HG03045 (cell line): ENCODE measurements at regions not wholly inside any gene's neighbourhood (a gene's known extent, or its start where the extent isn't known, plus 50 kb on each side); places are given as distances from the start of the nearest gene placed in this dataset.

Source experiments
- ATAC-seq: cut with Tn5 transposase; IDR thresholded peaks from one replicate; pipeline ENCODE4 v1.9.1; 2021; ENCODE audit warnings: mild to moderate bottlenecking, moderate library complexity; ENCODE audit not compliant: unreplicated experiment

DNA sequence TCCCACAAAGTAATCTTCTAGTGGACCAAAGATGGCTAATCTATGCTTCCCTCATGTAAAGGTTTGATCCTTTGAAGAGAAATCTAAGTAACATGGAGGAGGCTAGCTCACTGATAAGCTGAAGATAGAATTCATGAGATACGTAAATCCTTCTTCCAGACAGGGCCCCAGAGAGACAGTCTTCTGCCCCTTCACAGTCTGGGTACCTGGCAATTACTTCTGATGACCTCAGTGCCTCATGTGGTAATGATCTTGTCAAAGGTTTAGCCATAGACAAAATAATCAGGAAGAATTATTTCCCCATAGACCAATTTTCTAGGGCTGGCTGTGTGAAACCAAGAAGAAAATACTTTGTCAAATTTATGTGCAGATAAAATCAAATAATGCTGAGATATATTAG, 495.8 kb downstream of the METTL4 start:
- no peak for ATAC-seq

DNA sequence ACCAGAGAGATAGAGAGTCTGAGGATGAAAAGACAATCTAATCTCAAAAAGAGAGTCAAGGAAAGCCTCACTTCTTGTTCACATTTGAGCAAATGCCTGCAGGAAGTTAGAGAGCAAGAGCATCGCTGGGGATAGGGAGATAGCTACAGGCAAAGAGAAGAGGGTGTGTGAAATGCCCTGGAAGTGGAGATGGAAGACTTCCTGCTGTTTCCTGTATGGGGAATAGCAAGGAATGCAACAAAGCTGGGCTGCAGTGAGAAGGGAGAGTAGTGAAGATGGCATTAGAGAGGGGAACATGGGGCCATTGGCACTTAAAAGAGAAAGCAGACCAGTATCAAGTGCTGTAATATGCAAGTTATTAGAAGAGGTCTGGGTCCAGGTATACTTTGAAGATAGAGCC, 488.6 kb downstream of the METTL4 start:
- ATAC-seq, result no peak

DNA sequence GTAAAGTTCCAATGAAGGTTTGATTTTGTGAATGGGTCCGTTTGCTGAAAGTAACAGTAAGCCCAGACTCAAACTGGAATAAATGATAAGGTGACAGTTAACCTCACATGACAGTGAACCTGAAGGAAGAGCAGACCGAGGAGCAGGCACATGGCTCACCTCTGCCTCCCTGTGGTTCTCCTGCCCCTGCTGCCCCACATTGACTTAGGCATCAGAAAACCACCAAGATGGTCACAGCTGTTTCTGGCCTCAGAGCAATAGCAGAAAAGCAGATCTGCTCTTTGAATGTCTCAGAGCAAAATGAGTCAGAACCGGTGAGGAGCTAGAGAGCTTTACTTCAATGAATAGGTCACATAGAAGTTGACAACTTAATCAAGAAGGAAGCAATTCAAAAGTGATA, 487.6 kb downstream of the METTL4 start:
- ATAC-seq, result no peak

DNA sequence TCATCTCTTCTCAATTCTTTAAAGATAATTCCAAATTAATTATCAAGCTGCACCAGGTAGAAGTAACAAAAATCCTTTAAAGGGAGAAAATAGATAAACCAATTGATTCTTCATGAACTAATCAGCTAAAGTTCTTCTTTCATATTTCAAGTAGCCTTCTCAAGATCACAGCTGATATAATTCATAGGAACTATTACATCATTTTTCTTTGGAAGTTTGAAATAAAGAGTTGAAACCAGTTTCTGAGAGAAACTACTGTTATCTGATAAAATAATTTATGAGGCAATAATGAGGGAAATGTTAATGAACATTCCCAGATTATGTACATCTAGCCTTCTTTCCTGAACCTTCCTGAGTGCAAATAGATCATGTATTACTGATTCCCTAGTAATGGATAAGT, 484.9 kb downstream of the METTL4 start:
- no peak for ATAC-seq

DNA sequence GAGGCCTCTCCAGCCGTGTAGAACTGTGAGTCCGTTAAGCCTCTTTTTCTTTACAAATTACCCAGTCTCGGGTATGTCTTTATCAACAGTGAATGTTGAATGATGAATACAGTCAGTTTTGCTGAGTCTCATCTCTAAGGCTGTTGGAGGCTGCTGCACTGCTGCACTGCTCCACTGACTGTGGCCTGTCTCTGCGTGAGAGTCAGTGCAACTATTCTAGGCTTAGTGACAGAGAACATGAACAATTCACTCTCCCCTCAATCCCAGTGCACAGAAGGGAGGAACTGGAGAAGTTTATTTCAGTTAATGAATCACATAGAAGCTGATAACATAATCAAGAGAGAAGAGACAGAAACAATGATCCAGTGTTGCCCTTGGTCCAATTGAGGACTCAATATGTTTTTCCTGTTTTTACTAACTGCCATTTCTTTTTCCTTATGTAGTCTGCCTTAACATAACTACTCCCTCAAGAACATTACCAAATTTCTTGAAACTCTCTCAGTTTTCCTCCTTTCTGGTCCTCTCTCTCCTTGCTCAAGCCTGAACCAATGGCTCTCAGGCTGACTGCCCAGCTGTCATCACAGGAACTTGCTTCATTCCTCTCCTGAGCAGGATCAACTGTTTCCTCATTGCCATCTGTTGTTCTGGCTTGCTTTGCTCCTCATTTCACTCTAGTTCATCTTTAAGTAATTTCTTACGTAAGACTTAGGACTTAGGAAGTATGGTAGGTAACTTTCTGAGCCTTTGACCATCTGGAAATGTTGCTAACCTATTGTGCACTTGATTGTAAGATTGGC, 483.2 kb downstream of the METTL4 start:
- no peak for ATAC-seq

DNA sequence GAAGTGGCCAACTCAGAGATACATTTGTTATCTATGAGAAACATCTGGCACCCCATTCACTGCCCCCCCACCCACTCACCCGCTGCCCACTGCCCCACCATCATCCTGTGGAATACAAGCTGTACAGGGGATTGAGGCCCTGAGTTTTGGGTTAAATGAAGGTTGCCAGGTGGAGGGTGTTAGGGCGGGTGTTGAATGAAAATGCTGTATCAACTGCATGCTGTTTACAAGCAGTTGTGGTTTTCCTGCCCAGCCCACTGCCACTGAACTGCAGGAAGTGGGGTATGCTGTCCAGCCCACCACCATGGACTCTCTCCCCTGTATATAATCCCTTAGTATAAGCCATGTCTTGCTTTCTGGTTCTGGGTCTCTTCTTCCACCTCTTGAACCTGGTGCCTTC, 481.9 kb downstream of the METTL4 start:
- no peak for ATAC-seq

DNA sequence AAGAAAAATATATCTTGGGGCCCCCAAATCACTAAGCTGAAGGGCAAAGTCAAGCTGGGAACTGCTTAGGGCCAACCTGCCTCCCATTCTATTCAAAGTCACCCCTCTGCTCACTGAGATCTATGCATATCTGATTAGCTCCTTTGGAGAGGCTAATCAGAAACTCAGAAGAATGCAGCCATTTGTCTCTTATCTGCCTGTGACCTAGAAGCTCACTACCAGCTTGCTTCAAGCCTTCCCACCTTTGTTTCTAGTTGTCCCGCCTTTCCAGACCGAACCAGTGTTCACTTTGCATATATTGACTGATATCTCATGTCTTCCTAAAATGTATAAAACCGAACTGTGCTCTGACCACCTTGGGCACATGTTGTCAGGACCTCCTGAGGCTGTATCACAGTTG, 479.4 kb downstream of the METTL4 start:
- no peak for ATAC-seq

DNA sequence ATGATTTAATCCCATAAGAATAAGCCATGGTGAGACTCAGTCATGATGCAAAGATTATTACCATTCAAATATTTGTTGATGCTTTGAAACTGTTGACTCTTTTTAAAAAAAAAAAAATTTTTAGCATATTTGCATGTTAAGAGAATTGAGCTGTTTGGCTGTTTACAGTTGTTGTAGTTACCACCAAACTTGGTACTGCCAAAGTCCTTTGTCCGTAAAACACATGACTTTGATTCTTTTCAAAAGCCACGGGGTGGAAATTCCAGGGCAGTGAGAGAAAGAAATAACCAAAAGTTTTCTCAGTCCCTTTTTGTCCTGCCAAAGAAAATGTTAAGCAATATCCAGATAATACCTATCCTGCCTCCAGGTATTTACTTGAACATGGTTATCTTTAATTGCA, 474.8 kb downstream of the METTL4 start:
- no peak for ATAC-seq

DNA sequence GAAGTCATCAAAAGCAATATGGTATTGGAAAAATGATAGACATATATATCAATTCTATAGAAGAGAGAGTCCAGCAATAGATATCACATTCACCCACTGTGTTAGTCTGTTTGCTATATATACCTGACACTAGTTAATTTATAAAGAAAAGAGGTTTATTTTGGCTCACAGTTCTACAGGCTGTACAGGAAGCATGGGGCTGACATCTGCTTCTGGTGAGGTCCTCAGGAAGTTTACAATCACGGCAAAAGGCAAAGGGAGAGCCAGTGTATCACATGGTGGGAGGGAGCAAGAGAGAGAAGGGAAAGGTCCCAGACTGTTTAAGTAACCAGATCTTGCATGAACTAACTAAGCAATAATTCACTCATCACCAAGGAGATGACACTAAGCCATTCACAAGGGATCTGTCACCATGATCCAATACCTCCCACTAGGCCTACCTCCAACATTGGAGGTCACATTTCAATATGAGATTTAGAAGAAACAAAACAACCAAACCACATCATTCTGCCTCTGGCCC, 470.6 kb downstream of the METTL4 start:
- no peak for ATAC-seq

DNA sequence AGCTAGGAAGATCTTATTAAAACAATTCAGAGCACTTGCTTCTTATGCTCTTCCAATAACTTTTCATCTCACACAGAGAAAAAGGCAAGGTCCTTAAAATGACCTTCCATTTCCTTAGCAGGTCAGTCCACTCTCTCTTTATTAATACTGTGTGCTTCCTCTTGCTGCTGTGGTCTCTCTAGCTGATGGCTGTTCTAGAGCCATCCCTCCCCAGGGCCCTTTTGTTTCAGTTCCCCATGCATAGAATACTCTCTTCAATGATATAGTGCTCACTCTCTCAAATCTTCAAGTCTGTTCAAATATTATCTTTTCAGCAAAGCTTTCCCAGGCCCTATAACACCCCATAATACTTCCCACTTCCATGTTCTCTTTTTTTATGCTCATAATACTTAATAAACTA, 469.3 kb downstream of the METTL4 start:
- ATAC-seq, result no peak

DNA sequence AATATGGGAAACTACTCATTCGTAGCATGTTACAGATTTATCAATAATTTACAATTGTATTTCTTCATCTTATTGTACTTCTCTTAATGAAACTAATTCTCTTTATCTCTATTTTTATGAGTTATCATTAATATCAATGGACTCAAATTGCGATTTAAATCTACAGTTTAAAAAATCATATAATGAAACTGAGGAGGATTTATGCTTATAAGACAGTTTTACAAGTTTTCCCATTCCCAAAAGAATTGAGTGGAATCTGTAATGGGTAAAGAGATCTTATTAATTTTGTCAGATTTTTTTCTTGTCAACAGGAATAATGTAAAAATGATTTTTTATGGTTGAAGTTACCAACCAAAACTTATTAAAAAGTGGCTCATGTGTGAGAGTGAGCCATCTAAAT, 468.0 kb downstream of the METTL4 start:
- no peak for ATAC-seq

DNA sequence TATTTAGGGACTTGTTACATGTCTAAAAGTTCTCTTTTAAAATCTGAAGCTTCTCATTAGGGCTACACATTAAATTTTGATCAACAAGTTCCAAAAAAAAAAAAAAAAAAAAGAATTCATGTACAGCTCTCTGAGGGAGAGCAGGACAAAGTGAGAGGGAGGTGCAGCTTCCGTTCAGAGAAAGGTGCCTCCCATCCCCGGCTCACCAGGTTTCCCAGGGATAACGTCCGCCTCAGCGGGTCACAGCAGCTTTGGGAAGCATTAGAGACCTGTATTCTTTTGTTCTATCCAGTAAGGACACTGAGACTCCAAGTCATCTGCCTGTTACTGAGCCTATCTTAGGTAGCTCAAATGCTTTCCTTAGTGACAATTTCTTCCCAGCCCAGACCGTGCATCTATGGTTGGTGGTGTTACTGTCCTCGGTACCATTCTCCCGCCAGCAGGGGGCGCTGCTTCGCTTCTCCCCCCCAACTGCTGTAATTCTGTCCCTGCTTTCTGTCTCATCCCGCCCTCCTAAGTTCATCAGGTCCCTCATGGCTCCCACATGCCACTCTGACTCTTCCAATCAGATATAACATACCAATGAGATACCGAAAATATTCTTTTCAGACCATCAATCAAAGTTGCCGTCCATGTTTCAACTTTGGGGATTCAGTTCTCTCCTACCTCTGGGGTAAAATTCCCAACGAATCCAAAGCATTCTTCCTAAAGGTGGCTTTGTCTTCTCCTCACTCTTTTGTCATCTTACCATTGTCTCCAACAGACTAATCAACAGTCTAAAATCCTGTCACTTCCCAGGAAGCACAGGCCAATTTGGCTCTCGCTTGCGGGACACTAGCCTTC, 466.5 kb downstream of the METTL4 start:
- peak; percentile 67 for ATAC-seq

DNA sequence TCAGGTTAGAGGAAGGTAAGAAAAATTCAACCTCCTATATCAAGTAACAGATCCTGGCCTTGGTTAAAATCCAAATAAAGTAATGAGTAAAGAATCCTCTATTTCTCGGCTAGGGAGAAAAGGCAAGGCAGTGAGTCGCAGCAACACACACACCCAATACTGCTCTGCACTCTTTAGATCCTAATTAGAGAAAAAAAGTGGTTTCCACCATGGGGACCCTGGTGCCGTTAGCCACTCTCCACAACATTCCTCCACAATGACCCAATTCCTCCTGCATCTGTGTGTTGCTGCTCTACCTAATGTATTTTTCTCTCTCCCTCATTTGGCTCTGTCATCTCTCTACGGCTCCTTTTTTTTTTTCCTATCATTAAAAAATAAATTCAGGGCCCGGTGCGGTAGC, 462.7 kb downstream of the METTL4 start:
- no peak for ATAC-seq

DNA sequence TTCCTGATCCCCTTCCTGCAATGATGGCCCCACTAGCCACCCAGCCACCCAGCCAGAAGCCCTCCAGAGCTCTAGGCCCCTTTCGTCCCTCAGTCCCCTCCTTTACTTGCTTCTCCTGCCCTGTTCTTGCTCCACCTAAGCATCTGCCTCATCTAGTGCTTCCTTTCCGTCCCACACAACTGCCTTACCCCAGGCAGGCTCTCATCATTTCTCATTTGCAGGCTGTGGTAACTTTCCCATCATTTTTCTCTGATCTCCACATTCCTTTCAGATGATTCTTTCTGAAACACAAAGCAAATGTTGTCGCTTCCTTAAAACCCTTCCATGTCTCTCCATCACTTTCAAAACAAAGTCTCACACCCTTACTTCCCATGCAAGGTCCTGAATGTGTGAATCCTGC, 459.8 kb downstream of the METTL4 start:
- ATAC-seq, result no peak

DNA sequence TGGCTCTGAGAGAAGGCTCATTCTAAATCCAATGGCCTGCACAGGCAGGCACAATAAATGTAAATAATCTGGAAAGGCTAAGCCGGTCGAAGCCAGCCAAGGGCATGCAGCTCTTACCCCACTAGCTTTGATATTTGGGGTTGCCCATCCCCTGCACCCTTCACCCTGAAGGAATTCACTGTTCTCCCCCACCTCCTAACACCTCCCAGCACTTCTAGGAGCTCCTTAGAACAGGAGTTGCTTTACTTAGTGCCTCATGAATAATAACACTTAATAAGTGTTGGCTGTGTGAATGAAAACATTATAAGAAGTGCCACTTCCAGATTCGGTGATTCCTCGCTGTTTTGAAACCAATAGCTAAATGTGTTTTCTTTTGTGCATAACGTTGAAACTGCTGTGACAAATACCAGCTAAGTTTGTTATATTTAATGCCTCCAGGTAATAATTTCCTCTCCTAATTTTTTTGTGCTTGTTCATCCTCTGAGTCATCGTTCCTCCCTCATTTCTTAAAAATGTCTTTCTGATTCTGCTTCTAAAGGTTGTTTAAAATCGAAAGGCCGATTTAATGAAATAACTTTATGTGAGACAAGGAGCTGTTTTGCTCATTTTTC, 458.8 kb downstream of the METTL4 start:
- ATAC-seq, result no peak

DNA sequence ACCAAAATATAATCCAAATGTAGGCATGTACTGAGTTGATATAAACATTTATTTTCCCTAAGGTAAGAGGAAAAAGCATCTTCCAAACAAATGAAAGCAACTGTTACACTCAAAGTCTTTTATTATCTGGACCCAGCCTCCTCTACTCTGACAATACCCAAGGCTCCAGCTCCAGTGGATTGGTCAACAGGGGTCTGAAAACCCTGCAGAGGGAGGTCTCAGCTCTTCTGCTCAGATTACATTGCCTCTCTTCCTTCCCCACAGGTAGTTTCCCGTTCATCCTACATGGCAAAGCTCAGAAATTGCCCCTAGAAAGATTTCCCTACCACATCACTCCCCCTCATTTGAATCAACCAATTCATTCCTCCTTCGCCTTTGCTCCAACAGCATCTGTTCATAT, 457.0 kb downstream of the METTL4 start:
- ATAC-seq, result no peak

DNA sequence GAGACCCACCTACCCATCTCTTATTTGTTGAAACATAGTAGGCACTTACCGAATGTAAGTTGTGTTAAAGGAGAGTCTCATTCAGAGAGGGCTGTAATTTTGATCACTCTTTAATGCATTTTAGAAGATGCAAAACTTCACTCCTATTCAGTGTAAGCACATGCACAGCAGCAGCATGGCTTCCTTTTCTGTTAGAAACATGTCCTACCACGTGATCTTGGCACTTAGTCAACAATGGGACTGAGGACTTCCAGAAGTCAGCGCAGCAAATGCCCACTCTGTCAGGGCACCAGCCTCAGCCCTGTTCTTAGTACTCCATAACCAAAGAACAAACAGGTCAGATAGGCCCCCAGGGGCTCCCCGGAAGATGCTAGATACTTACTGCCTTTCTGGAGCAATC, 456.5 kb downstream of the METTL4 start:
- no peak for ATAC-seq

DNA sequence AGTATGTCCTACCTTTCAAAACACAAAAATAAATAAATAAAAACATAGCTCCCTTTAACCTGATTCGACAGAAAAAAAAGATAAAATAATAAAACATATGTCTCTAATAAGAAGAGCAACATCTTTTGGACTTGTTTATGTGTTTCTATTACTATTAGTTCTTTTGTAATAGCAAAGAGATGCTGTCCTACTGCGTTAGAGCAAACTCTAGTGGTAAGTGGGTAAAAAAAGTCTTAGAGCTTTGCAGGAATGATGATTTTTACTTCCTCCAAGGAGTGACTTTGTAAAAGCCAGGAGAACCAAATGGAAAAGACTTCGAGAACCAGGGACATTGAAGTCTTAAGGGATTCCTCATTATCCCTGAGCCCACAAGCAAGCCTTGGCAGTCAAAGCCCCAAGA, 450.1 kb downstream of the METTL4 start:
- ATAC-seq, result no peak

DNA sequence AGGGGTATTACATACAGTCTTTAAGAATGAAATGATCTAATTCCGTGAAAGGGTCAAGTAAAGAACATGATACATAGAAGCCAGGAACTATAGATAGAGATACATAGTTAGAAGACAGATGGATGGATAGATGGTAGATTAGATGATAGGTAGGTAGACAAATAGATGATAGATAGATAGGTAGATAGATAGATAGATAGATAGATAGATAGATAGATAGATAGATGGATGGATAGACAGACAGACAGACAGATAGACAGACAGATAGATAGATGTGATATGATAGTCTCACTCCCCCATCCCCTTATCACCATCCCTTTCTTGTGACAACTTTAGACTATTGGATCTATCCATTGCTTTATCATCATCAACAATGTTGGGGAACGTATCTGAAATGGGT, 448.2 kb downstream of the METTL4 start:
- no peak for ATAC-seq

DNA sequence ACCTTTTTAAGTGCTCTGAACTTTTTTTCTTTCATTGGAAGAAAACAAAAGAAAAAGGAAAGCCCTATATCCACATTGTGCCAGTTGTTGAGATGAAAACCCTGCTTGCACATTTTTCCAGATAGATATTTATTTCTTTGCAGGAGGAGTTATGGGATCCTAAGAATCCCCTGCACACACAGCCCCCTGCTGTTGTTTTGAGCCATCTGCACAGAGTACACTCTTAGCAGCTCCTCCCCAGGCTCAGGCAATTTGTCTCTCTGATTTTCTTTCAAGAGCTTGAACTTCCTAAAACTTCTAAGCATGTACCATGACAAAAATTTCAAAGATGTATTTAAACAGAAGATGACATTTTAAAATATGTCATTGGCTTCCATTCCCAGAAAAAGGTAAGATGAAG, 436.9 kb downstream of the METTL4 start:
- no peak for ATAC-seq

DNA sequence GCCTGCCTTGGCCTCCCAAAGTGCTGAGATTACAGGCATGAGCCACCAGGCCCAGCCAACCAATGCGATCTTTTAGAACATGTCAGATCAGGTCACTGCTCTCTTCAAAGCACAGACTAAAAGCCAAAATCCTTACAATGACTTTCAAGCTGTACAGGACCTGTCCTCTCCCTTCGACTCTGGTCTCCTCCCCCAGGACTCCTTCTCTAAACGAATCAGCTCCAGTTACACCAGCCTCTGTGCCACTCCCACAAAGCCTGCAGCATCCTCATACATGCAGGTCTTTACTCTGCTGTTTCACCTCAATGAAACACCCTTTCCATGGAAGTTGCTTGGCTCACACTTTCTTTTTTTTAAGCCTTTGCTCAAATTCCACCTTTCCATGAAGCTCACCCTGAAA, 436.0 kb downstream of the METTL4 start:
- ATAC-seq, result no peak

DNA sequence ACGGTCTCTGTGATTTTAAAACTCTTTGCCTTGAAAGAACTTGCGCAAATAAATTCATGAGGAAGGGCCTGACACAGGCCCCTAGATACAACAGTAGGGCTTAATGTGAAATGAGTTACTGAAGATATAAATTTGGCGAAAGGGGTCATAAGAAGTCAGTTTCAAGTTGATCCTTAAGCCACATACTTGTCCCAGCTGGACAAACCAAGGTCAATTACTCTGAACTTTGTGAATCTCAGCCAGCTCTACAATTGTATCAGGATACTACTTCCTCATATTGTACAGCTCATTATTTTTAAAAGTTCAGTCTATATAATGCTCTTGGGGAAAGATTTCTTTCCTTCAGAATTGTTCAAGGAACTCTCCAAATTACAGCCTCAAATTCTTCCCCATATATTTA, 432.8 kb downstream of the METTL4 start:
- no peak for ATAC-seq
